ENCODE measurements at regions not wholly inside any gene's neighbourhood (a gene's known extent, or its start where the extent isn't known, plus 50 kb on each side); places are given as distances from the start of the nearest gene placed in this dataset.

DNA sequence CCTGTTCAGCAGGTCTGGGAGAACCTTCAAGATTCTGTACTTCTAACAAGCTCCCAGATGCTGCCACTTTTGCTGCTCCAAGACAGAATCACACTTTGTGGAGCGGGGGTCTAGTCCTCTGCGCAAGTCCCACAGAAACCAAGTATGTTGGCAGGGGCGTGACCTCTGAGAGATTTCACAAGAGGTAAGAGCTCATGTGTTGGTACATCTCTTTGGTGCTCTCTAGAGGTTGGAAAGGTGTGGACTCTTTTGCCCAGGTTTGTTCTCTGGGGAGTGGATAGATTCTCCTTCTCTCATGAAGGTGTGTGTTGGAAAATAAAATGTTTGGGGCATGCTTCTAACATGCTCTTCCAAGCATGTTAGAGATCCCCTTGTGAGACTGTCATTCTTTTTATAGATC is 340.9 kb upstream of the IRAK1BP1 start:
- TF ChIP-seq, protein P1, sequence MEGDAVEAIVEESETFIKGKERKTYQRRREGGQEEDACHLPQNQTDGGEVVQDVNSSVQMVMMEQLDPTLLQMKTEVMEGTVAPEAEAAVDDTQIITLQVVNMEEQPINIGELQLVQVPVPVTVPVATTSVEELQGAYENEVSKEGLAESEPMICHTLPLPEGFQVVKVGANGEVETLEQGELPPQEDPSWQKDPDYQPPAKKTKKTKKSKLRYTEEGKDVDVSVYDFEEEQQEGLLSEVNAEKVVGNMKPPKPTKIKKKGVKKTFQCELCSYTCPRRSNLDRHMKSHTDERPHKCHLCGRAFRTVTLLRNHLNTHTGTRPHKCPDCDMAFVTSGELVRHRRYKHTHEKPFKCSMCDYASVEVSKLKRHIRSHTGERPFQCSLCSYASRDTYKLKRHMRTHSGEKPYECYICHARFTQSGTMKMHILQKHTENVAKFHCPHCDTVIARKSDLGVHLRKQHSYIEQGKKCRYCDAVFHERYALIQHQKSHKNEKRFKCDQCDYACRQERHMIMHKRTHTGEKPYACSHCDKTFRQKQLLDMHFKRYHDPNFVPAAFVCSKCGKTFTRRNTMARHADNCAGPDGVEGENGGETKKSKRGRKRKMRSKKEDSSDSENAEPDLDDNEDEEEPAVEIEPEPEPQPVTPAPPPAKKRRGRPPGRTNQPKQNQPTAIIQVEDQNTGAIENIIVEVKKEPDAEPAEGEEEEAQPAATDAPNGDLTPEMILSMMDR (IDR thresholded peaks at IDR 0.05) = no peak
- TF ChIP-seq POLR2A (IDR thresholded peaks at IDR 0.05) = no peak
- no peak for TF ChIP-seq POLR2AphosphoS5 (IDR thresholded peaks at IDR 0.05)

Measured in breast epithelium (tissue), 3 donors.